ENCODE measurements at regions not wholly inside any gene's neighbourhood (a gene's known extent, or its start where the extent isn't known, plus 50 kb on each side); places are given as distances from the start of the nearest gene placed in this dataset.

DNA sequence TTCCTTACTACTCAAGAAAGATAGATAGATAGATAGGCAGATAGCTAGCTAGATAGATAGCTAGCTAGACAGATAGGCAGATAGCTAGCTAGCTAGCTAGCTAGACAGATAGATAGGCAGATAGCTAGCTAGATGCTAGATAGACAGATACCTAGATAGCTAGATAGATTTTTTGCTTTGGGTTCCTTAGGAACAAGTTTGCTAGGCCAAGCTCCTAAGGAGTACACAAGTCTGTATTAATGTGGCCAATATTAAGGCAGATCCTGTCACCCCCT lies 61.7 kb upstream of the VPREB1 start:
- H3K14ac ChIP-seq (ENCODE audit: insufficient read length): no peak overlapping the region
- H2BK120ac ChIP-seq (replicated peaks; ENCODE audit: low read depth, low read length): no peak overlapping the region
- no peak overlapping the region for H2BK15ac ChIP-seq (ENCODE audit: low read length)
- no peak overlapping the region for H2AK5ac ChIP-seq (ENCODE audit: low read depth, low read length)
- H3K9ac ChIP-seq (replicated peaks in 1 of 4; ENCODE audit: extremely low read depth in 1 of 4, low read depth in 3 of 4, low read length in 3 of 4): no peak overlapping the region
- H3K79me1 ChIP-seq (ENCODE audit: low read depth, low read length): no peaks in the 10 kb centered on the region
- no peak overlapping the region for H3K4ac ChIP-seq (replicated peaks; ENCODE audit: insufficient read length, low read depth, low read length)
- H2BK12ac ChIP-seq (ENCODE audit: low read depth, low read length): no peak overlapping the region
- no peak overlapping the region for H3K23ac ChIP-seq (ENCODE audit: insufficient read length)
- DNase-seq (ENCODE audit: low read depth in 1 of 2, low spot score in 2 of 2) (no peak), FAIRE-seq (no peak)
- peaks cover 87 to 98% (median 98%) of the 10 kb centered on the region in 4 experiments for H3K27me3 ChIP-seq (replicated peaks in 1 of 4; ENCODE audit: control insufficient read depth in 3 of 4, extremely low read depth in 1 of 4, insufficient read depth in 3 of 4, low read length in 3 of 4)
- no peaks in the 10 kb centered on the region for H3K36me3 ChIP-seq (ENCODE audit: control insufficient read depth in 2 of 4, insufficient read depth in 4 of 4, low read length in 3 of 4)
- no peak overlapping the region for H2AFZ ChIP-seq (ENCODE audit: low read length)
- no peak overlapping the region for H4K8ac ChIP-seq (ENCODE audit: extremely low read depth, insufficient read depth, low read length)
- CTCF ChIA-PET (ENCODE audit: partially characterized antibody): interaction anchor here (0.6 to 8.7 kb wide), 8 partner anchors 14 to 219 kb away, joined by 3 to 91 read pairs (median 14); no protein-coding TSS in a partner anchor
- H3K18ac ChIP-seq (ENCODE audit: extremely low read depth, low read length): no peak overlapping the region
- H4K5ac ChIP-seq (ENCODE audit: insufficient read length, low read depth, low read length): no peak overlapping the region
- H3K56ac ChIP-seq (replicated peaks; ENCODE audit: insufficient read length, low read depth, low read length): no peak overlapping the region
- no peaks in the 10 kb centered on the region for H3K23me2 ChIP-seq (ENCODE audit: low read depth, low read length)
- no peaks in the 10 kb centered on the region for H3K79me2 ChIP-seq (ENCODE audit: control insufficient read depth in 1 of 2, insufficient read depth in 2 of 2, low read length in 2 of 2)
- H3K4me1 ChIP-seq (replicated peaks in 1 of 4; ENCODE audit: control insufficient read depth in 3 of 4, insufficient read depth in 4 of 4, low read length in 3 of 4): no peaks in the 10 kb centered on the region
- H3K4me3 ChIP-seq (ENCODE audit: extremely low read depth in 1 of 4, insufficient read depth in 2 of 4, low read depth in 3 of 4, low read length in 4 of 4): no peak overlapping the region
- H4K20me1 ChIP-seq (replicated peaks in 1 of 2; ENCODE audit: control insufficient read depth in 1 of 2, insufficient read depth in 2 of 2, low read length in 2 of 2): peaks cover 5 to 28% of the 10 kb centered on the region in 2 experiments
- POLR2A ChIA-PET (ENCODE audit: partially characterized antibody): no interaction called here
- H3K9me3 ChIP-seq (ENCODE audit: insufficient read depth in 2 of 2, low read depth in 1 of 2, low read length in 1 of 2): peaks cover 0 to 7% of the 10 kb centered on the region in 2 experiments; a peak in 2 of 4 replicates
- no peak overlapping the region for H2BK5ac ChIP-seq (ENCODE audit: low read depth, low read length)
- no peak overlapping the region for H2BK20ac ChIP-seq (ENCODE audit: low read length)
- no peak overlapping the region for H4K91ac ChIP-seq (replicated peaks; ENCODE audit: insufficient read length, low read length)
- no peak overlapping the region for H3K4me2 ChIP-seq (ENCODE audit: insufficient read depth in 1 of 2, low read depth in 2 of 2, low read length in 2 of 2)
- H3K27ac ChIP-seq (ENCODE audit: low read depth, low read length): no peak overlapping the region
- TF ChIP-seq SP4 (IDR thresholded peaks at IDR 0.05; ENCODE audit: low read length): no peak
- no peak for TF ChIP-seq HDAC2 (IDR thresholded peaks at IDR 0.05; ENCODE audit: borderline replicate concordance in 1 of 2, low read depth in 2 of 2, low read length in 2 of 2)
- TF ChIP-seq SIRT6 (IDR thresholded peaks at IDR 0.05; ENCODE audit: low read length): no peak
- no peak for TF ChIP-seq TCF12 (IDR thresholded peaks at IDR 0.05; ENCODE audit: low read depth, low read length)
- TF ChIP-seq GTF2F1 (IDR thresholded peaks at IDR 0.05; ENCODE audit: borderline replicate concordance, low read depth, low read length): no peak
- no peak for TF ChIP-seq POU5F1 (IDR thresholded peaks at IDR 0.05; ENCODE audit: low read depth, low read length)
- no peak for TF ChIP-seq SP1 (IDR thresholded peaks at IDR 0.05; ENCODE audit: low read depth, low read length)
- TF ChIP-seq RNF2 (IDR thresholded peaks at IDR 0.05; ENCODE audit: borderline replicate concordance, low read depth, low read length, missing control alignments, poor library complexity, severe bottlenecking): no peak
- no peak for TF ChIP-seq CTBP2 (IDR thresholded peaks at IDR 0.05; ENCODE audit: borderline replicate concordance, insufficient read depth, insufficient read length, low read length)
- TF ChIP-seq CHD2 (IDR thresholded peaks at IDR 0.05; ENCODE audit: low read length): no peak
- no peak for TF ChIP-seq JUN (IDR thresholded peaks at IDR 0.05; ENCODE audit: low read depth, low read length)
